ACC112 (cell line): ENCODE measurements at regions not wholly inside any gene's neighbourhood (a gene's known extent, or its start where the extent isn't known, plus 50 kb on each side); places are given as distances from the start of the nearest gene placed in this dataset.

ENCODE experiments used
- H2AFZ ChIP-seq: fragments of 200-600 bp; sonication (generic); one replicate; pipeline ENCODE4 v1.6.0; 2017; ENCODE audit warnings: antibody characterized with exemption, low read length; ENCODE audit not compliant: unreplicated experiment
- H3K27ac ChIP-seq: fragments of 200-600 bp; sonication (generic); 2 replicates; pipeline ENCODE4 v1.5.1; 2014; ENCODE audit warnings: low read depth, mild to moderate bottlenecking, antibody characterized with exemption, low read length, moderate library complexity
- H3K27me3 ChIP-seq: fragments of 200-600 bp; sonication (generic); 2 replicates; pipeline ENCODE4 v1.6.1; 2014; ENCODE audit warnings: mild to moderate bottlenecking, antibody characterized with exemption, low read length, moderate library complexity, mixed read lengths; ENCODE audit not compliant: insufficient read depth
- H3K36me3 ChIP-seq: fragments of 200-600 bp; sonication (generic); 2 replicates; pipeline ENCODE4 v1.6.1; 2016; ENCODE audit warnings: mild to moderate bottlenecking, antibody characterized with exemption, low read length, moderate library complexity, mixed read lengths; ENCODE audit not compliant: insufficient read depth
- H3K4me1 ChIP-seq: fragments of 200-600 bp; sonication (generic); one replicate; pipeline ENCODE4 v1.6.1; 2016; ENCODE audit warnings: low read length, mixed read lengths; ENCODE audit not compliant: insufficient read depth, unreplicated experiment, control insufficient read depth
- H3K4me3 ChIP-seq: fragments of 200-600 bp; sonication (generic); 2 replicates; pipeline ENCODE4 v1.5.1; 2014; ENCODE audit warnings: mild to moderate bottlenecking, low read depth, low read length
- H3K79me2 ChIP-seq: fragments of 200-600 bp; sonication (generic); one replicate; pipeline ENCODE4 v1.6.0; 2016; ENCODE audit warnings: low read length; ENCODE audit not compliant: control insufficient read depth, unreplicated experiment, insufficient read depth

DNA sequence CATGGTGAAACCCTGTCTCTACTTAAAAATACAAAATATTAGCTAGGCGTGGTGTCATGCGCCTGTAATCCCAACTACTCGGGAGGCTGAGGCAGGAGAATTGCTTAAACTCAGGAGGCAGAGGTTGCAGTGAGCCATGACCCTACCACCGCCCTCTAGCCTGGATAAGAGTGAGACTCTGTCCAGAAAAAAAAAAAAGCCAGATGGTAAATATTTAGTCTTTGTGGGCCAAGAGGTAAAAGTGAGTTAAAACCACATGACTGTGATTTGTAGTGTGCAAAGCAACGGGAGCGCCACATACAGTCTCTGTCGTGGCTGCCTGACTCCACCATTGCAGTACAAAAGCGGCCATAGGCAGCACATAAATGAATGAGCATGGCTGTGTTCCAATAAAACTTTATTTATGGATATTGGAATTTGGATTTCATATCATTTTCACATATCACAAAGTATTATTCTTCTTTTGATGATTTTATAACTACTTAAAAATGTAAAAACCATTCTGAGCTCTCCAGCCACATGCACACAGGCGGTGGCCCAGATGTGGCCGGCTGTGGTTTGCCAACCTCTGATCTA lies 51.8 kb upstream of the CASZ1 start:
- Histone ChIP-seq H3K4me1 (no peaks in the 10 kb centered on the region), H3K27ac (no peak overlapping the region), H3K36me3 (no peaks in the 10 kb centered on the region), H3K79me2 (no peaks in the 10 kb centered on the region), H3K4me3 (no peak overlapping the region), H2AFZ (no peak overlapping the region), H3K27me3 (peaks cover 59% of the 10 kb centered on the region)

GRCh38 chr1:10850026-10850425 lies 53.6 kb upstream of the CASZ1 start:
- Histone ChIP-seq H3K27ac (no peak overlapping the region), H3K4me1 (no peaks in the 10 kb centered on the region), H3K27me3 (peaks cover 41% of the 10 kb centered on the region; the same call in 1 of the 2 replicates), H3K4me3 (no peak overlapping the region), H2AFZ (no peak overlapping the region), H3K79me2 (no peaks in the 10 kb centered on the region), H3K36me3 (no peaks in the 10 kb centered on the region)

DNA sequence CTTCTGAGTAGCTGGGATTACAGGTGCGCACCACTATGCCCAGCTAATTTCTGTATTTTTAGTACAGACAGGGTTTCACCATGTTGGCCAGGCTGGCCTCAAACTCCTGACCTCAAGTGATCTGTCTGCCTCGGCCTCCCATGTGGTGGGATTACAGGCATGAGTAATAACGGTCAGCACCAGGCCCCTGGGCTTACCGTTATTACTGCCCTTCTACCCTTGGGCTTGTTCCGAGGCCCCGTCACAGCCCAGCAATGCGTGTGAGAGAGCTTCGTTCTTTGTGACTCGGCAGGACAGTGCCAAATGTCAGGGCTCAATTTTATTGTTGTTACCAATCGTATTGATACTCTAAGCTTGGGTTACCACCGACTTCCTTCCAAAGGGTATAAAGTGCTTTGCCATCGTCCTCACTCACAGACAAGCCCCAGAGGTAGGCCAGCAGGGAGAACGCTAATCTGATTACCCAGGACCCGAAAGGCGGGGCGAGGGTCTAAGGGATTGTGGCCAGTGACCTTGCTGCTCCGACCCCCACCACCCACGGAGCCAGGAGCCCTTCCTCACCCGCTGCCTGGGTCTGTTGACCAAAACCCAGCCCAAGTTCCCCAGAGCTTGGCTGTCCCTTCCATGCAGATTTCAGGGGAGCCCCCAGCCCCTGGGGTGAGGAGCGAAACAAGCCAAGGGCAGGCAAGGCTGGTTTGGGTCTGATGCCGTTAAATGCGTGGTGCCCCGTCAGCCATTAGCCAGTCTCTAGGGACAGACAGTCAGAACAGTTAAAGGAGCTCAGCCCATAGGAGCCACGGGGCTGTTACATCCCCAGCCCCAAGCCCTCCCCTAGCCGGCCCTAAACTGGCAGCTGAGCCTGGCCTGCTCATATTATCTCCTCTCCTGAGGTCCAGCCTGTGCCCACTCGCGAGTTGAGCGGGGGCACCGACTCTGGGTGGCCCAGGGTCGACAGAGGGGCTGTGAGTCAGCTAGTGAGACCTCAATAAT lies 54.9 kb upstream of the CASZ1 start:
- Histone ChIP-seq H3K79me2 (no peaks in the 10 kb centered on the region), H3K4me1 (no peaks in the 10 kb centered on the region), H2AFZ (no peak overlapping the region), H3K36me3 (no peaks in the 10 kb centered on the region), H3K27ac (no peak overlapping the region), H3K27me3 (peaks cover 35% of the 10 kb centered on the region; the same call in 1 of the 2 replicates), H3K4me3 (no peak overlapping the region)

GRCh38 chr1:10852018-10852417 lies 55.6 kb upstream of the CASZ1 start:
- Histone ChIP-seq H3K4me1 (no peaks in the 10 kb centered on the region), H3K27me3 (peaks cover 29% of the 10 kb centered on the region; the same call in 1 of the 2 replicates), H3K79me2 (no peaks in the 10 kb centered on the region), H2AFZ (no peak overlapping the region), H3K4me3 (no peak overlapping the region), H3K36me3 (no peaks in the 10 kb centered on the region), H3K27ac (no peak overlapping the region)

DNA sequence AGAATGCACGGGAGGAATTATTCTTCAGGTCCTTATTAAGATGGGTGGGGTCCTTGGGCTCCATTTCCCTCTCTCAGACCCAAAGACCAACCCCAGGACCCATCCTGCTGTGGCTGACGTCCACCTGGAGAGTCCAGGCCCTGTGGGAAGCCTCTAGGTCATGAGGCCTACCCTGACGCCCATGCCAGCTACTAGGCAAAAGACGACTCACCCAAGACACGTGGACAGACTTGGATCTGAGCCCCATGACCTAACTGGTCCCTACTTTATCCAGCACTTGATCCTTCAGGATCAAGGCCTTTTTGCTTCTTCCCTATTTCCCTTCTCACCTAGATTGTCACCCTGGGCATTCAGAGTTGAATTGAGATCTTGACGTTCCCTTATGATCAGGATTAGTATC lies 56.0 kb upstream of the CASZ1 start:
- Histone ChIP-seq H3K4me1 (no peaks in the 10 kb centered on the region), H3K36me3 (no peaks in the 10 kb centered on the region), H3K27ac (no peak overlapping the region), H2AFZ (no peak overlapping the region), H3K27me3 (peaks cover 31% of the 10 kb centered on the region; the same call in 1 of the 2 replicates), H3K79me2 (no peaks in the 10 kb centered on the region), H3K4me3 (no peak overlapping the region)

GRCh38 chr1:10852998-10853520 lies 56.6 kb upstream of the CASZ1 start:
- Histone ChIP-seq H3K27me3 (peaks cover 35% of the 10 kb centered on the region; the same call in 1 of the 2 replicates), H2AFZ (no peak overlapping the region), H3K79me2 (no peaks in the 10 kb centered on the region), H3K27ac (no peak overlapping the region), H3K36me3 (no peaks in the 10 kb centered on the region), H3K4me3 (no peak overlapping the region), H3K4me1 (no peaks in the 10 kb centered on the region)

GRCh38 chr1:10853701-10854100 lies 57.3 kb upstream of the CASZ1 start:
- H3K27me3 ChIP-seq: peaks cover 39% of the 10 kb centered on the region; the same call in 1 of the 2 replicates
- no peak overlapping the region for H3K4me3 ChIP-seq
- no peak overlapping the region for H2AFZ ChIP-seq
- no peak overlapping the region for H3K27ac ChIP-seq
- H3K4me1 ChIP-seq: no peaks in the 10 kb centered on the region
- no peaks in the 10 kb centered on the region for H3K36me3 ChIP-seq
- H3K79me2 ChIP-seq: no peaks in the 10 kb centered on the region

- H3K4me1 ChIP-seq: no peaks in the 10 kb centered on the region
- H2AFZ ChIP-seq: no peak overlapping the region
- no peaks in the 10 kb centered on the region for H3K36me3 ChIP-seq
- no peaks in the 10 kb centered on the region for H3K79me2 ChIP-seq
- peaks cover 41% of the 10 kb centered on the region for H3K27me3 ChIP-seq
- no peak overlapping the region for H3K4me3 ChIP-seq
- H3K27ac ChIP-seq: no peak overlapping the region
Observed at GRCh38 chr1:10854856-10855459, 58.5 kb upstream of the CASZ1 start.

DNA sequence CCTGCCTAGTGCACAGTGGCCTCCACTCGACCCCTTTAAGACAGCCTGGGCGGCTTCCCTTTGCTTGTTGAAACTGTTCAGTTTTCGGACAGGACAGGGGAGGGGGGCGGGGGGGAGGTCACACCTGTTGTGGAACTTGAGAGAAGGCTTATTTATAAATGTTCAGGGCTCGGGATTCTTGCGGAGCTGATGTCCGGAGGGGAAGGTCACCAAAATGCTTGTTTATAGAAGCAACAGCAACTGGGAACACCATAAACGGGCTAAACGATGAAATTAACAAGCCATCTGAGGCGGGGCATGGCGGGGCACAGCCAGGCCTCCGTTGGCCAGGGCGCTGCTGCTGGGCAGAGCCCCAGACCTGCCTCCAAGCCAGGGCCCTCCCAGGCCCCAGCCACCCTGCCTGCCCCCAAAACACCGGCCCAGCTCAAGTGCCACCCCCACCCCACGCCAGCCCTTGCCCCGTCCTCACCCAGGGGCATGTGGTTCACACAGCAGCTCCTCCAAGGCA lies 59.8 kb upstream of the CASZ1 start:
- Histone ChIP-seq H3K27ac (no peak overlapping the region), H3K27me3 (peaks cover 45% of the 10 kb centered on the region), H3K79me2 (no peaks in the 10 kb centered on the region), H3K36me3 (no peaks in the 10 kb centered on the region), H3K4me3 (no peak overlapping the region), H2AFZ (no peak overlapping the region), H3K4me1 (no peaks in the 10 kb centered on the region)

DNA sequence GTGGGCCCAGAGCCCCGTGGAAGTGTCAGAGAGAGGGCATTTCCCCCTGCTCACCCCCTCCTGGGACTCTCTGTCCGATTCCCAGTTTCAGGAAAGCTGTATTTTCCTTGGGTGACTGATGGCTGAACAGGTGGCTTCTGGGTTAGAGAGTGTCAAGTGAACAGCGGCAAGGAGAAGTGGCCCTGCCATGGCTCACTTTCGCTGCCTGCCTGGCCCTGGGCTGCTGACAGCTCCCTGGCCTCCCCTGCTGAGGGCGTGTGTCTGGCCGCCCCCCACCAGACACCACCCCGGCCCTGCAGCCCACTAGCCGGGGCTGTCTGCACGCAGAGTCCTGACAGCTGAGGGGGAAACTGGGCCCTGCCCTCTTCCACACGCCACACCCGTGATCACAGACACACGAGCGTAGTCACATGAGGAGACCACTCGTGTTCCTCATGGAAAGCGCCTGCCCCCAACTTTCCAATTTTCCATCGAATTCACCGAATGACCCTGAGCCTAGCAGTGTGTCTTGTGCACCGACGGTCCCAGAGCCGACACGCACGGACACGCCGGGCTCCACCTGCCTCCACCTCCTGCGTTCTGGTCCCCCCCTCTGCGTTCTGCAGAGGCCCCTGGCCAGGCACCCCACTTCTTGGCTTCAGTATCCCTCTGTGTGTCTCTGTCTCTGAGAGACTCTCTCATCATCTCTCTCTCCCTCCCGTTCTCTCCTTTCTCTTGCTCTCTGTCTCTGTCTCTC lies 60.6 kb upstream of the CASZ1 start:
- no peaks in the 10 kb centered on the region for H3K79me2 ChIP-seq
- H3K4me3 ChIP-seq: no peak overlapping the region

More for the DNA sequence above, 60.6 kb upstream of the CASZ1 start:
- Histone ChIP-seq H3K27me3 (peaks cover 48% of the 10 kb centered on the region), H3K27ac (no peak overlapping the region), H2AFZ (no peak overlapping the region), H3K36me3 (no peaks in the 10 kb centered on the region), H3K4me1 (no peaks in the 10 kb centered on the region)
